Loucy (cell line): ENCODE measurements at regions not wholly inside any gene's neighbourhood (a gene's known extent, or its start where the extent isn't known, plus 50 kb on each side); places are given as distances from the start of the nearest gene placed in this dataset.

Source experiments
- H2AFZ ChIP-seq: fragments of 200-600 bp; sonication (generic); 2 replicates; pipeline ENCODE4 v1.6.0; 2016; ENCODE audit warnings: antibody characterized with exemption, mild to moderate bottlenecking, low read length, moderate library complexity
- H3F3A ChIP-seq: fragments of 200-600 bp; 2 replicates; pipeline ENCODE4 v1.6.0; 2016; ENCODE audit warnings: antibody characterized with exemption, low read depth, mild to moderate bottlenecking
- H3K27me3 ChIP-seq: fragments of 200-600 bp; sonication (generic); 2 replicates; pipeline ENCODE4 v1.6.1; 2014; ENCODE audit warnings: low read length, mild to moderate bottlenecking; ENCODE audit not compliant: insufficient read depth, poor library complexity, severe bottlenecking
- H3K36me3 ChIP-seq: fragments of 200-600 bp; sonication (generic); 2 replicates; pipeline ENCODE4 v1.6.1; 2016; ENCODE audit warnings: low read length; ENCODE audit not compliant: insufficient read depth
- H3K4me1 ChIP-seq: fragments of 200-600 bp; sonication (generic); 2 replicates; pipeline ENCODE4 v1.5.1; 2014; ENCODE audit warnings: low read length, mild to moderate bottlenecking; ENCODE audit not compliant: insufficient read depth, poor library complexity, severe bottlenecking
- H3K4me2 ChIP-seq: fragments of 200-600 bp; sonication (generic); 2 replicates; pipeline ENCODE4 v1.6.0; 2014; ENCODE audit warnings: antibody characterized with exemption, low read length, low read depth, mild to moderate bottlenecking; ENCODE audit not compliant: poor library complexity, severe bottlenecking
- H3K4me3 ChIP-seq: fragments of 200-600 bp; sonication (generic); 2 replicates; pipeline ENCODE4 v1.5.1; 2014; ENCODE audit warnings: low read length, mild to moderate bottlenecking, mixed read lengths; ENCODE audit not compliant: poor library complexity, severe bottlenecking
- H3K79me2 ChIP-seq: fragments of 200-600 bp; sonication (generic); 2 replicates; pipeline ENCODE4 v1.6.1; 2014; ENCODE audit warnings: low read length; ENCODE audit not compliant: insufficient read depth
- H3K9ac ChIP-seq: fragments of 200-600 bp; sonication (generic); 2 replicates; pipeline ENCODE4 v1.6.0; 2014; ENCODE audit warnings: mild to moderate bottlenecking, low read depth, low read length, moderate library complexity; ENCODE audit not compliant: poor library complexity, severe bottlenecking
- H3K9me2 ChIP-seq: fragments of 200-600 bp; sonication (generic); replicated peaks from 2 replicates; pipeline ENCODE4 v1.6.1; 2016; ENCODE audit warnings: low read depth, low read length, mixed read lengths
- H3K9me3 ChIP-seq: fragments of 200-600 bp; sonication (generic); 2 replicates; pipeline ENCODE4 v1.6.1; 2014; ENCODE audit warnings: mild to moderate bottlenecking, antibody characterized with exemption, low read length, low read depth; ENCODE audit not compliant: insufficient read depth
- H4K20me1 ChIP-seq: fragments of 200-600 bp; sonication (generic); 2 replicates; pipeline ENCODE4 v1.6.0; 2014; ENCODE audit warnings: antibody characterized with exemption, low read length, mild to moderate bottlenecking; ENCODE audit not compliant: insufficient read depth, poor library complexity, severe bottlenecking
- EZH2phosphoT487 ChIP-seq: fragments of 200-600 bp; IDR thresholded peaks from 2 replicates; pipeline ENCODE4 v1.6.1; 2018; ENCODE audit warnings: antibody characterized with exemption, mild to moderate bottlenecking, moderate library complexity, borderline replicate concordance
- TF ChIP-seq, protein P1 (sequence below): fragments of 200-600 bp; sonication (generic); conservative IDR thresholded peaks from 2 replicates; pipeline ENCODE4 v1.5.1; 2014; ENCODE audit warnings: mild to moderate bottlenecking, antibody characterized with exemption, low read length

DNA sequence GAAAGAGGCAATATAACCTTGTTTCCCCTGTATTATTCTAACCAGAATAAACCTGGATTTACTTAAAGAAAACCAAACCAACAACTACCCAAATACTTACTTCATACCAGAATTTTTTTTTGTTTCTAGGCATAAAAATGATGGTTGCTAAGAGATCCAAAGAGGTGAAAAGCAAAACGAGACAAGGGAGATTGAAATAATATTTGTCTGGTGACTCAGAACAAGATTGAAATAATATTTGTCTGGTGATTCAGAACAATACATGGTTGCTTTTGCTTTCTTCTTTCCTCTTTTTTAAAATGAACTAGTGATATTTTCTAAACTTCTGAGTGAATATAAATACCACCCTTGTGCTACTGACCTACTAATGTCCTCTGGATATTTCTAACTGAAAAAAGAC lies 592.9 kb downstream of the KCTD12 start:
- Histone ChIP-seq H3K27me3 (no peaks in the 10 kb centered on the region), H4K20me1 (no peaks in the 10 kb centered on the region), H3K4me2 (no peak overlapping the region), H3K36me3 (no peaks in the 10 kb centered on the region), H3K4me3 (no peak overlapping the region), H3K79me2 (no peaks in the 10 kb centered on the region), H3K9me2 (no peaks in the 10 kb centered on the region), H3K4me1 (peaks cover 10% of the 10 kb centered on the region), H3F3A (0 out of 2 replicates have a peak, but pooled peaks cover 3% of the 10 kb centered on the region), H2AFZ (no peak overlapping the region), H3K9me3 (no peaks in the 10 kb centered on the region), H3K9ac (no peak overlapping the region)
- TF ChIP-seq, protein P1, sequence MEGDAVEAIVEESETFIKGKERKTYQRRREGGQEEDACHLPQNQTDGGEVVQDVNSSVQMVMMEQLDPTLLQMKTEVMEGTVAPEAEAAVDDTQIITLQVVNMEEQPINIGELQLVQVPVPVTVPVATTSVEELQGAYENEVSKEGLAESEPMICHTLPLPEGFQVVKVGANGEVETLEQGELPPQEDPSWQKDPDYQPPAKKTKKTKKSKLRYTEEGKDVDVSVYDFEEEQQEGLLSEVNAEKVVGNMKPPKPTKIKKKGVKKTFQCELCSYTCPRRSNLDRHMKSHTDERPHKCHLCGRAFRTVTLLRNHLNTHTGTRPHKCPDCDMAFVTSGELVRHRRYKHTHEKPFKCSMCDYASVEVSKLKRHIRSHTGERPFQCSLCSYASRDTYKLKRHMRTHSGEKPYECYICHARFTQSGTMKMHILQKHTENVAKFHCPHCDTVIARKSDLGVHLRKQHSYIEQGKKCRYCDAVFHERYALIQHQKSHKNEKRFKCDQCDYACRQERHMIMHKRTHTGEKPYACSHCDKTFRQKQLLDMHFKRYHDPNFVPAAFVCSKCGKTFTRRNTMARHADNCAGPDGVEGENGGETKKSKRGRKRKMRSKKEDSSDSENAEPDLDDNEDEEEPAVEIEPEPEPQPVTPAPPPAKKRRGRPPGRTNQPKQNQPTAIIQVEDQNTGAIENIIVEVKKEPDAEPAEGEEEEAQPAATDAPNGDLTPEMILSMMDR: no peak

DNA sequence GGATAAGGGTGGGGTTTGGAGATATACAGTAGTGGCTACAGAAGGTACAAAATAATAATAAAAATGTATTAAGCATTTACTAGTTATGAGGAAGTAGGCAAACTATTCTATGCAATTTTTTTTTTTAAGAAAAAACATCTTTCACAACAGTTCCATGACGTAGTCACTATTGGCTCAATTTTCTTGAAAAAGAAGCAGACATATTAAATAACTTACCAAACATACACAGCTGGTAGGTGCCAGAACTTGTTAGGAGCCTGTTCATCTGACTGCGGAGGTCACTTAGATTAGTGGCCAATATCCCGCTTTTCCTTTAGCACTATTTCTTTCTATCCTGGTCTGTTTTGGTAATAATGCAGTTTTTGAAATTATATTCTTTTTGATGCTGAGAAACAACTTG lies 593.5 kb downstream of the KCTD12 start:
- no peak overlapping the region for H3K4me2 ChIP-seq

DNA sequence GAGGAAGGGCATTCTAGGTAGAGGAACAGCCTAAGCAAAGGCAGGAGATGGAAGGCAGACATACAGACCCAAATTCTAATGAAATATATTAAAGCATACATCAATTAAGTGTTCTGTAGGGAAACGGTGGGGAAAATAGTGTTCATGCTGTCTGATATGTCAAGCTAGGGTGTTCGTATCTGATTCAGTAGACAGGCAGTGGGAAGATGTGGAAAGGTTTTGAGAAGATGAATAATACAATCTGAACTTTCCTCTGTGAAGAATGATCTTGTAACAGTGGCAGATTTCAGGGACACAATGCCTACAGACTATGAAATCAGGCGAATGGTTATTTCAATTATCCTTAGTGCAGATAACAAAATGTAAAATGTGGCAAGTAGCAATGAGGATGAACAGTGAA lies 594.2 kb downstream of the KCTD12 start:
- no peaks in the 10 kb centered on the region for H3K4me1 ChIP-seq
- no peaks in the 10 kb centered on the region for H4K20me1 ChIP-seq
- no peaks in the 10 kb centered on the region for H3K36me3 ChIP-seq
- no peak overlapping the region for H3K9ac ChIP-seq
- no peaks in the 10 kb centered on the region for H3K9me2 ChIP-seq
- H3F3A ChIP-seq: no peaks in the 10 kb centered on the region
- H3K79me2 ChIP-seq: no peaks in the 10 kb centered on the region
- H3K9me3 ChIP-seq: no peaks in the 10 kb centered on the region
- H3K4me2 ChIP-seq: no peak overlapping the region
- no peak for TF ChIP-seq EZH2phosphoT487
- TF ChIP-seq, protein P1: no peak
- no peak overlapping the region for H3K4me3 ChIP-seq
- no peak overlapping the region; the same call in 1 of the 2 replicates for H2AFZ ChIP-seq
- no peaks in the 10 kb centered on the region for H3K27me3 ChIP-seq

More for the DNA sequence above, 593.5 kb downstream of the KCTD12 start:
- no peaks in the 10 kb centered on the region for H3K79me2 ChIP-seq
- H3F3A ChIP-seq: no peaks in the 10 kb centered on the region
- no peak overlapping the region for H2AFZ ChIP-seq
- no peaks in the 10 kb centered on the region for H3K9me2 ChIP-seq
- TF ChIP-seq, protein P1: no peak
- TF ChIP-seq EZH2phosphoT487: no peak
- no peaks in the 10 kb centered on the region for H3K9me3 ChIP-seq
- H4K20me1 ChIP-seq: no peaks in the 10 kb centered on the region
- H3K4me1 ChIP-seq: peaks cover 6% of the 10 kb centered on the region
- no peaks in the 10 kb centered on the region for H3K27me3 ChIP-seq
- H3K9ac ChIP-seq: no peak overlapping the region
- H3K4me3 ChIP-seq: no peak overlapping the region
- H3K36me3 ChIP-seq: no peaks in the 10 kb centered on the region
